GM19328 (cell line): ENCODE measurements at regions not wholly inside any gene's neighbourhood (a gene's known extent, or its start where the extent isn't known, plus 50 kb on each side); places are given as distances from the start of the nearest gene placed in this dataset.

Source experiments
- ATAC-seq: cut with Tn5 transposase; IDR thresholded peaks from one replicate; pipeline ENCODE4 v1.9.1; 2021; ENCODE audit warnings: mild to moderate bottlenecking, moderate library complexity; ENCODE audit not compliant: unreplicated experiment

DNA sequence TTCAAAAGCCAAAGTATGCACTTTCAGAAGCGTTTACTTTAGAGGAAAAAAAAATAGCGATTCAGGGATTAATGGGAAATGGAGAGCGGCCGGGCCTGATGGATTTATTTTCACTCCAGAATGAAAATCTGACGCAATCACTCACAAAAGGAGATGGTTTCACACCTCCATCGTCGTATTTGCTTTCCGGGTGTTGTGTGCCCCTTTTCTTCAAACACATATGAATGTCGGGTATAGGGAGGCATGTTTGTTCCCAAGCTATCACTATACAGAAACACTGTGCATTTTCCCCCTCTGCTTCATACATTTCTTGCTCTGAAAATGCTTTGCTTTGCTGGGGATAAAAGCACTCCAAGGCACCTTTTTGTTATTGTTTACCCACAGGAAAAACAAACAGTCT is 562.2 kb upstream of the ZFHX3 start:
- no peak for ATAC-seq

GRCh38 chr16:73608911-73609310 is 561.0 kb upstream of the ZFHX3 start:
- ATAC-seq = no peak

DNA sequence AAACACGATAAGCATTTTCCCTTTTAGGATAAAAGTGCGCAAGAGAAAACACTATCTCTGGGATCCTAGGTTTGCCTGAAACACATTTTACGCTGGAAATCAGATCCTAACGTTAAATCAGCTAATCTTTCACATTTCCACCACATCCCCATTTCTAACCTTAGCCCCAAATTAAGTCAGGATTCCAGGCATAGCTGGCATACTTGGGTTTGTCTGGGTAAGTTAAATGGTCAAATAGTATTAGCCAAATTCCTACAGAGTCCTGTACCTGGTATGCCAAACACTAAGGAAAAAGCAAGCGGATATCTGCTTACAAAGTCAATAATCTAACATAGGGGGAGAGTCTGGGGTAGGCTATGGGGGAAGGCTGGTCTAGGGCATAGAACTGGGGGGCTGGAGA is 557.4 kb upstream of the ZFHX3 start:
- ATAC-seq = no peak

GRCh38 chr16:73601911-73602310 is 554.0 kb upstream of the ZFHX3 start:
- ATAC-seq = no peak

- no peak for ATAC-seq
Measured at GRCh38 chr16:73599870-73600269, 551.9 kb upstream of the ZFHX3 start.

DNA sequence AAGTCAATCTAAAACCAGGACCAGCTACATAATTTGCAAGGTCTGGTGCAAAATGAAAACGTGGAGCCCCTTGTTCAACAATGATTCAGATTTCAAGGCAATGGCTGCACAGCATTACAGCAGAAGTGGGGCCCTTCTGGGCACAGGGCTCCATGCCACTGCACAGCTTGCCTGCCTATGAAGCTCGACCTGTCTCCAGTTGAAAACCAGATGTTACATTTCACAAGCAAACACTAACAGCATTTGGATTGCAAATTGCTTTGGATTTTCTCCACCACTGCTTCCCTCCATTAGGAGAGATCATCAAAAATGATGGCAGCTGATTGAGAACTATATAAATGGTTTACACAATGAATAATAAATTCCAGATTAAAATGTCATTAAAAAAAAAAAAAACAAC is 551.4 kb upstream of the ZFHX3 start:
- ATAC-seq = no peak

GRCh38 chr16:73584157-73584556 is 536.2 kb upstream of the ZFHX3 start:
- no peak for ATAC-seq

GRCh38 chr16:73572135-73572828 is 524.4 kb upstream of the ZFHX3 start:
- ATAC-seq = no peak

DNA sequence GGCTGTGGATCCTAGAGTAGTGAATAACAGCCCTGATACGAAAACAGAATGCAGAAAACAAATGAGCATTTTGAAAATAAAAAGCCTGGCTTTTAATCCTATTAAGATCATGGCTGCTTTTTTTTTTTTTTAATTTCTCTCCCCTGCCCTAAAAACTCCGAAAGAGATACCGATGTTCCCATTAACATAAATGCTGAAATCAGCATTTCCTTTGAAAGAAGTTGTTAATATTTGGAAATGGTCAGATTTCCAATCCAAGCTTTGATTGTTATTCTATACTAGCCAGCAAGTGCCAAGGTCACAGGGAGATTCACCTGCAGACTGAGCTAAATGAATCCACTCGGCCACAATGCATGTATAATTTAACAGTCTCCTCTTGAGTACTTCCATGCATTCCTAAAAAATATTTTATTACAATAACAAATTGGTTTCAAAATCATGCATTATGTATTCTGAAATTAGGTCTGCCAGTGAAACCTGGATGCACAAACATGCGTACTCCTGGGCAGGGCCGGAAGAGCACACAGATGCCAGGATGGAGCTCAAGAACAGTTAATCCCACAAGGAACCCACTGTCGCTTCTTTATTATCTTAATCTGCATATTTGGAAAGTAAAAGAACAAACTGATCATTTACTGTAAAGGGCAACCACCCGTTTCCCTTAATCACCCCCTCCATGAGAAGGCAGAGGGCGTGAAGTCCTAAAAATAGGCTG is 521.5 kb upstream of the ZFHX3 start:
- no peak for ATAC-seq

- ATAC-seq = no peak
Measured at GRCh38 chr16:73568769-73569168, 520.8 kb upstream of the ZFHX3 start.

GRCh38 chr16:73565925-73566324 is 518.0 kb upstream of the ZFHX3 start:
- no peak for ATAC-seq

DNA sequence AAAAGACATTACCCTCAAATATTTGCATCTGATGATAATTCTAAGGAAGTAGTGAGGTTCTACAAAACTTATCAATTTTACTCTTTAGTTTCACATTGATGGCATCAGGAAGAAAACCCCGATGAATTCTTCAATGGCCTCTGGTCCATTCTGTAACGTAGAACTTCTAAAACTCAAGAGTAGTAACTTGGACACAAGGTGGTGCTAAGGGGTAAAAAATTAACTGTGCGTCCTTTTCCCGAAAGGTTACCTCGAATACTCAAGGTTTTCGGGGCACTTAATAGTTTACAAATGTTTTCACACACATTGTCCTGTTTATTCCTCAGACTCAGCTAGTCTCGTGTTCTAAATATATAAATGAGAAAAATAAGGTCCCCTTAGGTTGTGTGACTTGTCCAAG is 517.3 kb upstream of the ZFHX3 start:
- no peak for ATAC-seq

- no peak for ATAC-seq
Measured at GRCh38 chr16:73563709-73564108, 515.8 kb upstream of the ZFHX3 start.

GRCh38 chr16:73560497-73560896 is 512.6 kb upstream of the ZFHX3 start:
- no peak for ATAC-seq

DNA sequence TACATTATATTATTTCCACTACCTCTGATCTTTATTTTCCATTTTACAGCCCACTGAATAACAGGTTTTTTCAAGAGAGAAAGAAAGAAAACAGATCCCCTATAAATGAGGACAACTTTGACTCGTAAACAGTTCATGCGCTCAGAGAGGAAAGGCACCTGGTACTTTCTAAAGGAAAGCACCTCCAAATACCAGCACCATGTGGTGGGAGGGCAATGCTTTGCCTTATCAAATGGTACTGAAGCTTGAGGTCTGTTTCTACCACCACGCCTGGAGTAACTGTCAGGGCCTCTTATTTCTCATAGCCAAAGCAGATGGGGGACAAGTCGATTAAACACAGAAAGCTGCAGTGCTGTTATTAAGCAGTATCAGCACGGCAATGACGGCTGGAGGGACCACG is 510.3 kb upstream of the ZFHX3 start:
- ATAC-seq = no peak

DNA sequence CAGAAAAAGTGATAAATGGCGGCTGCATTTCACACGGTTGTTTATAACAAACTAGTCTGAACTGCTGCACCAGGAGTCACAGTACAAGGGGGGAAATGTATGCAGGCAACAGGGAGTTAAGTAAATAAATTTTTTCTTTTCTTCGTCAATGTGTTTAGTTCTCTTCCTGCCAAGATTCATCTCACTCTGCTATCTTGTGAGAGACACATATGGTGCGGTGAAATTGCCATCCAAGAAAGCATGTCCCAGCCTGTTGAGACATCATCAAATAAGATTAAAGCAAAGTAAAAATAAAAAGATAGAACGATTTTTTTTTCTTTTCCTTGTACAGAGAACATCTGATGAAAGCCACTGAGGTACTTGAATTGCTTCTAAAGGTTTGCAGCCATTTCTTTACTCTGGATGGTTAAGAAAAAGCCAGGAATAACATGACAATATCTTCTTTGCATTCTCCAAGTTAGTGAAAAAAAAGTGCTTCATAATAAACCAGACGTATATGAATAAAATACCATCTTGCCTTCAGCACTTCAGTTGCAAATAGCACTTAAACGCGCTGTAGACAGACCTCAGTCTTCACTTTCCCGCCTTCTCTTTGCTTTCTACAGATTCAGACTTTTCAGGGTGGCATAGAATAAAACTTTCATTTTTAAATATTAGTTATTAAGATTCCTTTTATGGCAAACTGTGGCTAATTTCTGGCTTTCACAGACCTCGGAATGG is 506.2 kb upstream of the ZFHX3 start:
- ATAC-seq = no peak

- ATAC-seq = no peak
Measured at GRCh38 chr16:73549984-73550631, 502.2 kb upstream of the ZFHX3 start.

DNA sequence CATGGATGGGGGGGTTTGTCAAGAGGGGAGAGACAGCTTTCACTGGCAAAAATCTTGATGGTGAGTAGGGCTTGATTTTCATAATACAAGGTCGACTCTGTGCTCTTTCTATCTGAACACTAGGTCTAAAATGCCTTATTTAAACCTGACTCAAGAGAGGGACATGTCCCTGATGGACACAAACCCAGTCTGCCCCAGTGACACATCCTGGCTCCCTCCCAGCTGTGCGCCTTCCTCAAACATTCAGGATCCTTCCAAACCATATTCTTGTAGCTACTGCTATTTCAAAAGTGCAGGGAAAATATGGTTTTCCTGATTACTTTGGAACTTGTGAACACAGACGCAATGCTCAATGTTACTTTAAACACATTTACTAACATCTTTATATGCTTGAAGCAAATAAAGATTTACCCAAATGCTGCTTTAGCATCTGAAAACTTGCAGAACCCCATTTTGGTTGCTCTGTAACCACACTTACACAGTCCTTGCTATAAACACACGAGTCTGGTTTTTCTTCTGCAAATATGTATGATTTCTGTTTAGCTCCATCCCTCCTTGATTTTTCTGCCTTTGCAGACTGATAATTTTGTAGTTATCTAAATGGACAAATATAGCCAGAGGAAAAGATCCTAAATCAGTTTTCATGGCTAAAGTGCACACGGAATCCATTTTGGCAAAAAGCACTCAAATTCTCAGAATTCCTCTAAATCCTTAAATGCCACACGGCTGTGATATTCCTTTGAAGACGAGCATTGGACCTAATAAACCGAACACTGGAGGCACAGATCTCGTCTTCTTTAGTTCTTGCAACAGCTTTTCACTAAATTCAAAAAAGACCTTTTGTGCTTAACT is 499.9 kb upstream of the ZFHX3 start:
- ATAC-seq = no peak

DNA sequence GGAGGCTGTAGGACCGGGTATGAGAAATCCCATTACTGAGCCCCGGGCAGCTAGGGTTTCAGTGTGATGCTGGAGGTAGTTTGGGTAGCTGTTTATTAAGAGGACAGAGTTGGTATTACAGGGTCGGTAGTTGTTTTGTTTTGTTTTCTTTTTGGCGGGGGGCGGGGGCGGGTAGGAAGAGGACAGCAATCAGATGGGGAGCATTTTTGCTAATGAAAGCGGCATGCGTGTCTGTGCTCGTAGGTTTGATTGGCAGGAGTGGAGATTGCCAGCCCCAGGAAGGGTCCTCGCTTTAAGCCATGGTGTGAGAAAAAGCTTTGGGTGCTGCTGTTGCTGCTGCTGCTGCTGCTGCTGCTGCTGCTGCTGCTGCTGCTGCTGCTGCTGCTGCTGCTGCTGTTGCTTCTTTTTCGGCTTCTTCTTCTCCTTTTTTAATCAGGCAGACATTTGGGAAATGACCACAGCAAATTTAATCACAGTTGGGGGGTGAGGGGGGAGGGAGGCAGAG is 498.5 kb upstream of the ZFHX3 start:
- no peak for ATAC-seq

GRCh38 chr16:73545755-73546154 is 497.8 kb upstream of the ZFHX3 start:
- no peak for ATAC-seq
